Colonic mucosa (tissue), 4 donors: ENCODE measurements at regions not wholly inside any gene's neighbourhood (a gene's known extent, or its start where the extent isn't known, plus 50 kb on each side); places are given as distances from the start of the nearest gene placed in this dataset.
A peak's percentile ranks its signal among the peaks of the same experiment; 100 is the strongest.

Source experiments
- DNase-seq: peaks from one replicate; pipeline ENCODE4 v3.0.0-alpha.2; 2020
- H3K27ac ChIP-seq: fragments of 200-600 bp; one replicate; pipeline ENCODE4 v1.8.0; 2021
- H3K27me3 ChIP-seq: fragments of 200-600 bp; one replicate; pipeline ENCODE4 v1.8.0; 2021
- H3K36me3 ChIP-seq: fragments of 200-600 bp; one replicate; pipeline ENCODE4 v1.8.0; 2021
- H3K4me1 ChIP-seq: fragments of 200-600 bp; one replicate; pipeline ENCODE4 v1.8.0; 2021; ENCODE audit warnings: mild to moderate bottlenecking
- H3K4me3 ChIP-seq: fragments of 200-600 bp; one replicate; pipeline ENCODE4 v1.8.0; 2021
- H3K9ac ChIP-seq, 2 donors: one replicate each; pipeline ENCODE4 v1.7.0; 2013; ENCODE audit warnings: control low read depth in 2 of 2, low read depth in 2 of 2, low read length in 2 of 2
- H3K9me3 ChIP-seq: fragments of 200-600 bp; one replicate; pipeline ENCODE4 v1.8.0; 2021
- CTCF ChIP-seq: fragments of 200-600 bp; IDR thresholded peaks from one replicate; pipeline ENCODE4 v1.8.0; 2022; ENCODE audit warnings: antibody characterized with exemption, mild to moderate bottlenecking
- intact Hi-C: fragments of 100-400 bp; cut with DNase I; formaldehyde crosslinking; loops from one replicate; pipeline ENCODE4 v1.14.1; 2022
- donor health status: healthy.
- donor health status: DM: no; HTN: no; CAD: no.
- donor health status: DM: no; HTN: no; CAD: no.

GRCh38 chr12:28771968-28772367, 377.1 kb upstream of the FAR2 start:
- H3K4me1 ChIP-seq = no peaks in the 10 kb centered on the region
- peak overlapping the region; percentile 17 for H3K27ac ChIP-seq
- no peaks in the 10 kb centered on the region for H3K36me3 ChIP-seq
- no peaks in the 10 kb centered on the region for H3K27me3 ChIP-seq
- no peak overlapping the region for H3K4me3 ChIP-seq
- TF ChIP-seq CTCF = no peak
- no peak overlapping the region for H3K9ac ChIP-seq
- H3K9me3 ChIP-seq = no peaks in the 10 kb centered on the region
- DNase-seq = no peak
- intact Hi-C loops = no loop called here

DNA sequence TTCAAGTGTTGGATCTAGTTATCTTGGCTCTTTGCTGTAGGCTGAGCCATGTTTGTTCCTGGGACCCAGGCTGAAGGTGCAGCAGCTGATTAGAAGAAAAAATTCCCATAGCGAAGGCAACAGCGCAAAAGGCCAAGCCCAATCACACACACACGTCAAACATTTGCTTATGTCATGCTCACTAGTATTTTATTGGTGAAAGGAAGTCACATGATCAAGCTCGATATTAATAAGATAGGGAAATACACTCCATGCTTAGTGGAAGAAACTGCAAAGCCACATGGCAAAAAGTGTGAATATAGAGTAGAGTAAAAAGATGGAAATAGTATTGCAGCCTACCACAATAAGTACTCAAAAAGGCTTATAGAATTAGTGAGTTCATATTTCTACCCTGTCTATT, 373.5 kb upstream of the FAR2 start:
- H3K4me1 ChIP-seq = no peaks in the 10 kb centered on the region
- intact Hi-C loops = no loop called here

DNA sequence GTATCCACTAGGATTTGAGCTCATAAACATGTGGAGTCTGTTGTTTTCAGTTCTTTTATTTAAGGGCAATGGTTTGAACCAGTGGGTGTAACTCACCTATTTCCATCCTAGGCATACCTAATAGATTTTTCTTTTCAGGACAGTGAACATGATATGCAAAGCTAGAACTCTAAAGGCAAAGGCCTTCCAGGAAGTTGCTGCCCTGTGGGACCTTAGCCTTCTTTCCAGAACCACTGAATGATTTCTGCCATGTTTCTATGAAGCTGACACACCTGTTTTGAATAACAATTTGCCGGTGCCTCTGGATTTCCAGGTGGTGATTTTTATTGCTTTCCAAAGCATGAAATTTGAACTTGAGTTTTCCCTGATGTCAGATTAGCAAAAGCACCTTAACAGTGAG, 372.9 kb upstream of the FAR2 start:
- H3K9ac ChIP-seq = no peak overlapping the region
- no peaks in the 10 kb centered on the region for H3K27me3 ChIP-seq
- no peak overlapping the region for H3K4me3 ChIP-seq
- no peaks in the 10 kb centered on the region for H3K4me1 ChIP-seq
- no peak for TF ChIP-seq CTCF
- no peaks in the 10 kb centered on the region for H3K36me3 ChIP-seq
- no peak for DNase-seq
- H3K27ac ChIP-seq = no peak overlapping the region
- intact Hi-C loops = no loop called here
- H3K9me3 ChIP-seq = no peaks in the 10 kb centered on the region

More for the DNA sequence above, 373.5 kb upstream of the FAR2 start:
- no peak for DNase-seq
- Histone ChIP-seq H3K36me3 (no peaks in the 10 kb centered on the region), H3K27ac (no peak overlapping the region), H3K27me3 (no peaks in the 10 kb centered on the region), H3K4me3 (no peak overlapping the region), H3K9ac (no peak overlapping the region), H3K9me3 (no peaks in the 10 kb centered on the region)
- TF ChIP-seq CTCF = no peak

GRCh38 chr12:28776913-28777422, 372.1 kb upstream of the FAR2 start:
- H3K4me1 ChIP-seq = no peaks in the 10 kb centered on the region
- no peak for TF ChIP-seq CTCF
- intact Hi-C loops = no loop called here
- no peaks in the 10 kb centered on the region for H3K27me3 ChIP-seq
- H3K36me3 ChIP-seq = no peaks in the 10 kb centered on the region
- no peak for DNase-seq
- H3K9me3 ChIP-seq = no peaks in the 10 kb centered on the region
- H3K9ac ChIP-seq = no peak overlapping the region
- H3K27ac ChIP-seq = no peak overlapping the region
- H3K4me3 ChIP-seq = no peak overlapping the region

GRCh38 chr12:28777603-28778365, 371.3 kb upstream of the FAR2 start:
- DNase-seq = no peak
- H3K27ac ChIP-seq = no peak overlapping the region
- H3K9ac ChIP-seq = no peak overlapping the region
- intact Hi-C loops = no loop called here
- H3K9me3 ChIP-seq = no peaks in the 10 kb centered on the region
- no peak for TF ChIP-seq CTCF
- H3K27me3 ChIP-seq = no peaks in the 10 kb centered on the region
- no peak overlapping the region for H3K4me3 ChIP-seq
- no peaks in the 10 kb centered on the region for H3K36me3 ChIP-seq
- H3K4me1 ChIP-seq = no peaks in the 10 kb centered on the region
